ENCODE measurements at regions not wholly inside any gene's neighbourhood (a gene's known extent, or its start where the extent isn't known, plus 50 kb on each side); places are given as distances from the start of the nearest gene placed in this dataset.
A peak's percentile ranks its signal among the peaks of the same experiment; 100 is the strongest.

- TF ChIP-seq, protein P1, sequence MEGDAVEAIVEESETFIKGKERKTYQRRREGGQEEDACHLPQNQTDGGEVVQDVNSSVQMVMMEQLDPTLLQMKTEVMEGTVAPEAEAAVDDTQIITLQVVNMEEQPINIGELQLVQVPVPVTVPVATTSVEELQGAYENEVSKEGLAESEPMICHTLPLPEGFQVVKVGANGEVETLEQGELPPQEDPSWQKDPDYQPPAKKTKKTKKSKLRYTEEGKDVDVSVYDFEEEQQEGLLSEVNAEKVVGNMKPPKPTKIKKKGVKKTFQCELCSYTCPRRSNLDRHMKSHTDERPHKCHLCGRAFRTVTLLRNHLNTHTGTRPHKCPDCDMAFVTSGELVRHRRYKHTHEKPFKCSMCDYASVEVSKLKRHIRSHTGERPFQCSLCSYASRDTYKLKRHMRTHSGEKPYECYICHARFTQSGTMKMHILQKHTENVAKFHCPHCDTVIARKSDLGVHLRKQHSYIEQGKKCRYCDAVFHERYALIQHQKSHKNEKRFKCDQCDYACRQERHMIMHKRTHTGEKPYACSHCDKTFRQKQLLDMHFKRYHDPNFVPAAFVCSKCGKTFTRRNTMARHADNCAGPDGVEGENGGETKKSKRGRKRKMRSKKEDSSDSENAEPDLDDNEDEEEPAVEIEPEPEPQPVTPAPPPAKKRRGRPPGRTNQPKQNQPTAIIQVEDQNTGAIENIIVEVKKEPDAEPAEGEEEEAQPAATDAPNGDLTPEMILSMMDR (IDR thresholded peaks at IDR 0.05): no peak
- no peak overlapping the region for H3K27ac ChIP-seq (ENCODE audit: low read depth in 1 of 2, low read length in 2 of 2)
Measured at GRCh38 chr6:148200293-148200692, 142.3 kb upstream of the SASH1 start.

DNA sequence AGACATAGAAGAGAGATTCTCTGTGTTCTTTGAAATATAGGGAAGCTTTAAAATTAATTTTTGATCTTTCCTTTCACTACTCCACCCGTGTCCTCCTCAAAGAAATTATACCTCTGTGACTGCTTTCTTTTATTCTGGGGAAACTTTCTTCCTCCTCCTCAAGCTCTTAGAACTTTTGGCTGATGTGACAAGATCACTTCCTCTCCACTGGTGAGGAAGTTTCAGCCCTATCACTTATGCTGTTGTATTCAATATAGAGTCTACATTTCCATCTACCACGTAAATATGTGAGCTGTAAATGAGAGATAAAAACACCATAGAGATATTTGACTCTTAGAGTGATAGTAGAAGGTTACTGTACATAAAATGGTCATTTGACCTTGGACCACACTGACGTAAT, 141.9 kb upstream of the SASH1 start:
- peaks cover 6% of the 10 kb centered on the region for H3K4me1 Mint-ChIP-seq
- no CpG with 5 or more reads among the region's 3 CpGs for WGBS (ENCODE audit: insufficient coverage)
- Histone ChIP-seq H3K79me2 (ENCODE audit: insufficient read depth, low read length) (no peaks in the 10 kb centered on the region), H3K4me2 (replicated peaks; ENCODE audit: extremely low read depth, low read length, poor library complexity, severe bottlenecking) (no peak overlapping the region), H4K20me1 (ENCODE audit: insufficient read depth, low read length) (no peaks in the 10 kb centered on the region), H3K36me3 (replicated peaks in 1 of 2; ENCODE audit: control insufficient read depth in 1 of 2, insufficient read depth in 2 of 2, low read length in 2 of 2) (no peaks in the 10 kb centered on the region), H3K9me3 (replicated peaks in 1 of 2; ENCODE audit: control insufficient read depth in 1 of 2, insufficient read depth in 1 of 2, low read length in 2 of 2) (no peaks in the 10 kb centered on the region), H3K27me3 (ENCODE audit: control insufficient read depth in 2 of 2, insufficient read depth in 2 of 2, low read length in 2 of 2) (peaks cover 40 to 53% of the 10 kb centered on the region in 2 donors), H3K9ac (ENCODE audit: insufficient read depth, low read length, poor library complexity, severe bottlenecking) (no peak overlapping the region), H3K27ac (ENCODE audit: low read depth in 1 of 2, low read length in 2 of 2) (no peak overlapping the region), H2AFZ (ENCODE audit: insufficient read depth, low read depth, low read length, poor library complexity, severe bottlenecking) (no peak overlapping the region), H3K4me1 (ENCODE audit: control insufficient read depth in 1 of 2, insufficient read depth in 2 of 2, low read length in 2 of 2) (peaks cover 0 to 2% of the 10 kb centered on the region in 2 donors), H3K4me3 (replicated peaks in 1 of 3; ENCODE audit: low read depth in 2 of 3, low read length in 3 of 3) (no peak overlapping the region)
- no peak overlapping the region for H3K27ac Mint-ChIP-seq
- no peak overlapping the region for H3K4me3 Mint-ChIP-seq
- DNase-seq: no peak
- intact Hi-C loops (cut with micrococcal nuclease): no loop called here
- peaks cover 49 to 72% (median 58%) of the 10 kb centered on the region in 3 donors for H3K27me3 Mint-ChIP-seq (ENCODE audit: low read depth in 3 of 3)
- no peaks in the 10 kb centered on the region for H3K36me3 Mint-ChIP-seq
- peaks cover 0 to 5% (median 1%) of the 10 kb centered on the region in 7 donors for H3K9me3 Mint-ChIP-seq
- TF ChIP-seq, protein P1 (IDR thresholded peaks at IDR 0.05): no peak

More at GRCh38 chr6:148200293-148200692, 142.3 kb upstream of the SASH1 start:
- peaks cover 0 to 2% of the 10 kb centered on the region in 2 donors for H3K4me1 ChIP-seq (ENCODE audit: control insufficient read depth in 1 of 2, insufficient read depth in 2 of 2, low read length in 2 of 2)
- H3K36me3 ChIP-seq (replicated peaks in 1 of 2; ENCODE audit: control insufficient read depth in 1 of 2, insufficient read depth in 2 of 2, low read length in 2 of 2): no peaks in the 10 kb centered on the region
- Mint-ChIP-seq H3K36me3 (no peaks in the 10 kb centered on the region), H3K27me3 (ENCODE audit: low read depth in 3 of 3) (peaks cover 44 to 71% (median 56%) of the 10 kb centered on the region in 3 donors), H3K27ac (no peak overlapping the region), H3K4me3 (peak overlapping the region in 1 of 2 donors; percentile 35), H3K4me1 (peaks cover 6% of the 10 kb centered on the region), H3K9me3 (peaks cover 0 to 6% (median 2%) of the 10 kb centered on the region in 7 donors)
- DNase-seq: no peak
- H3K4me2 ChIP-seq (replicated peaks; ENCODE audit: extremely low read depth, low read length, poor library complexity, severe bottlenecking): no peak overlapping the region
- intact Hi-C loops (cut with micrococcal nuclease): no loop called here
- H3K27me3 ChIP-seq (ENCODE audit: control insufficient read depth in 2 of 2, insufficient read depth in 2 of 2, low read length in 2 of 2): peaks cover 35 to 52% of the 10 kb centered on the region in 2 donors
- H2AFZ ChIP-seq (ENCODE audit: insufficient read depth, low read depth, low read length, poor library complexity, severe bottlenecking): no peak overlapping the region
- H3K9me3 ChIP-seq (replicated peaks in 1 of 2; ENCODE audit: control insufficient read depth in 1 of 2, insufficient read depth in 1 of 2, low read length in 2 of 2): no peaks in the 10 kb centered on the region
- H3K79me2 ChIP-seq (ENCODE audit: insufficient read depth, low read length): no peaks in the 10 kb centered on the region
- no peak overlapping the region for H3K9ac ChIP-seq (ENCODE audit: insufficient read depth, low read length, poor library complexity, severe bottlenecking)
- 81% methylated on average over 7 of the region's 10 CpGs for WGBS (ENCODE audit: insufficient coverage)
- H4K20me1 ChIP-seq (ENCODE audit: insufficient read depth, low read length): no peaks in the 10 kb centered on the region
- no peak overlapping the region for H3K4me3 ChIP-seq (replicated peaks in 1 of 3; ENCODE audit: low read depth in 2 of 3, low read length in 3 of 3)
